H1 (cell line): ENCODE measurements at regions not wholly inside any gene's neighbourhood (a gene's known extent, or its start where the extent isn't known, plus 50 kb on each side); places are given as distances from the start of the nearest gene placed in this dataset.

Experiments
- CHD2 ChIP-seq: IDR thresholded peaks from 2 replicates; pipeline ENCODE4 v1.6.1; 2012; ENCODE audit warnings: low read length, improper control_type of control experiment
- TF ChIP-seq, protein P1 (sequence below): IDR thresholded peaks from 2 replicates; pipeline ENCODE4 v1.6.1; 2012; ENCODE audit warnings: low read length, inconsistent platforms

DNA sequence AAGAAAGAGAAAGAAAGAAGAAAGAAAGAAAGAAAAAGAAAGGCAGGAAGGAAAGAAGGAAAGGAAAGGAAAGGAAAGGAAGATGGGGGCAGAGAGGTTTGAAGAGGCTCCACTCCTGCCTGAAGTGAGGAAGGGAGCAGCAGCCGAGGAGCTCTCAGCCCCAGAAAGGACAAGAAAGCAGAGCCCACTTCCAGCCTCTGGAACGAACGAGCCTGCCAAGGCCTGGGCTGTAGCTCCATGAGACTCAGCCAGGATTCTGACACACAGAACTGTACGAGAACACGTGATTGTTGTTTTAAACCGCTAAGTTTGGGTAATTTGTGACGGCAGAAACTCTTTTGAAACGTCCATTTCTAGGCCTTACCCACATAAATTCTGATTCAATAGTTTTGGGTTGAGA lies 69.5 kb downstream of the TTLL2 start (continued):
- TF ChIP-seq, protein P1, sequence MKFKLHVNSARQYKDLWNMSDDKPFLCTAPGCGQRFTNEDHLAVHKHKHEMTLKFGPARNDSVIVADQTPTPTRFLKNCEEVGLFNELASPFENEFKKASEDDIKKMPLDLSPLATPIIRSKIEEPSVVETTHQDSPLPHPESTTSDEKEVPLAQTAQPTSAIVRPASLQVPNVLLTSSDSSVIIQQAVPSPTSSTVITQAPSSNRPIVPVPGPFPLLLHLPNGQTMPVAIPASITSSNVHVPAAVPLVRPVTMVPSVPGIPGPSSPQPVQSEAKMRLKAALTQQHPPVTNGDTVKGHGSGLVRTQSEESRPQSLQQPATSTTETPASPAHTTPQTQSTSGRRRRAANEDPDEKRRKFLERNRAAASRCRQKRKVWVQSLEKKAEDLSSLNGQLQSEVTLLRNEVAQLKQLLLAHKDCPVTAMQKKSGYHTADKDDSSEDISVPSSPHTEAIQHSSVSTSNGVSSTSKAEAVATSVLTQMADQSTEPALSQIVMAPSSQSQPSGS = no peak
- no peak for TF ChIP-seq CHD2
- TF ChIP-seq, all 59 proteins: peak for 0
